ENCODE measurements at regions not wholly inside any gene's neighbourhood (a gene's known extent, or its start where the extent isn't known, plus 50 kb on each side); places are given as distances from the start of the nearest gene placed in this dataset.

DNA sequence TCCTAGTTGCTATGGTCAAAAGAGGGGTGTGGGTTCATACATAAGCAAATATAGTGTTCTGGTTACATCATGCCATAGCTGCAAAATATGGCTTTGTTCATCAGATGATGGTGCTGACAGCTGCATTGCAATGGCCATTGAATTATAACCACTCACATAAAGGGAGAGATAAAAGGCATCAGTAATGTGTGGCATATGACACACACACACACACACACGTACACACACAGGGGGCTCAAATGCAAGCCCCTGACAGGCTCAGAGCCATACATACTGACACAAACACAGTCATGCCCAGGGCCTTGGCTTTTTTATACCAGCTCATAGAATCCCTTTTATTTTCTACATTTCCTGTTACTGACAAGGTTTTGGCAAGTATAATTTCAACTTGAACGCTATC, 698.9 kb downstream of the BCL11B start:
- DNase-seq (ENCODE audit: low spot score): no peak

DNA sequence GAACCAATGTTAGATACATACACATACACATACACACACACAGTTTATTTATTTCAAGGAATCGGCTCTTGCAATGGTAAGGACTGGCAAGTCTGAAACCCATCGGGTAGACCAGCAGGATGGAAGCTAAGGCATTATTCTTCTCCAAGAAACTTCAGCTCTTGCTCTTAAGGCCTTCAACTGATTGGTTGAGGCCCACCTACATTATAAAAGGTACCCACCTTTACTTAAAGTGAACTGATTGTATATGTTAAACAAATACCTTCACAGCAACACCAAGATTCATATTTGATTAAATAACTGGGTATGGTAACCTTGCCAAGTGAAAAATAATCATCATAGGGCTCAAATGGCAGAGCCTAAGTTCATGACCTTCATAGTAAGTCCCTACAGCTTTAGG, 695.5 kb downstream of the BCL11B start:
- DNase-seq (ENCODE audit: low spot score): no peak

DNA sequence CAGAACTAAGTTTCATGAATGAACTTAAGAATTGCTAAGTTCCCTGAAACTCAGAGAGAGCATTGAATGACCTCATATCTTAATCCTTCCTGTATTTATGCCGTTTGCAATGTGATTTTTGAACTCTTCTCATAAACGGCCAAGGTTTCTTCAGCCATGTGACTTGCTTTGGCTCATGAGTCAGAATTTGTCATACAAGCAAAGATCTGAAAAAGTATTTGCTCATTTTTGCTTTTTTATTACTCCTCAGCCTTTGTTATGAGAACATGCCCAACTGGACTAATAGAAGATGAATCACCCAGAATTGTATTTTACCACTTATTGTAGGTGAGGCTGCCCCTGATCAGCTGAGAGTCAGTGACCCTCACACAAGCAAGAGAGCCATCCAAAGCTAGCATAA, 693.8 kb downstream of the BCL11B start:
- DNase-seq (ENCODE audit: low spot score): no peak

DNA sequence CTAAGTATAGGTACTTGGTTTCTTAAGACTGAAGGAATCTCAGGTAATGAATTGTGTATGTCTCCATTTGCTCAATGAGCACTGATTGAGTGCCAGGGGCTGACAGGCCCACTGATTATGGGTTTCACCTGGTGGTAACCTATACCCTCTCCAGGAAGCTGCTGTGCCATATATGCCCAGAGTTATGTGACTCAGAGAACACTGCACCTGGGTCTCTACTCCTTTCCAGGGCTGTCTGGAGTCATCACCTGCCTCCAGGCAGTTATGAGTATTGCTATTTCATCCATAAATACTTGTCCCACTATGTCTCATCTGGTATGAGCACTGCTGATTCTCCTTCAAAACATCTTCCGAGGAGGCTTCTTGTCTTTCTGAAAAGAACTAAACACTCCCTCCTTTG, 692.9 kb downstream of the BCL11B start:
- DNase-seq (ENCODE audit: low spot score): no peak

DNA sequence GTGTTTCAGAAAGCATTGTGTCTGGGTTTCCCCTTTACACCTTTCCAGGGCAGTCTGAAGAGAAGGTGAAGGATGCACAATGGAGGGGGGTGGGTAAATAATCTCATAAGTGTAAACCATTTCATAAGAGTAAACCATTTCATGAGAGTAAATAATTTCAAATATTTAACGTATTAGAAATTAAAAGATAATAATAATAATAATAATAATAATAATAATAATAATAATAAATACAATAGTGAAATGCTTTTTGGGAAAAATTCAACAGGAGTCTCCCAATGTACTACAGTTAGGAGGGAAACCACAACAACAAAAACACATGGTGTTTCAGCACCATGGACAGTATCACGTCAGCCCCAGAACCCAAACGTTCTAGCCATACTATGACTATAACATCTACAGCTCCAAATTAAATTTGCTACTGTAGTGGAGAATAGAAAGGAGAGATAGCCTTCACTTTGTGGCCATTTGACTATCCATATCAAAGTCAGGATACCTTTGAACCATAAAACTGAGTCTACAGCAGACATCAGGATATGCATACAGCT, 691.8 kb downstream of the BCL11B start:
- no peak for DNase-seq (ENCODE audit: low spot score)

DNA sequence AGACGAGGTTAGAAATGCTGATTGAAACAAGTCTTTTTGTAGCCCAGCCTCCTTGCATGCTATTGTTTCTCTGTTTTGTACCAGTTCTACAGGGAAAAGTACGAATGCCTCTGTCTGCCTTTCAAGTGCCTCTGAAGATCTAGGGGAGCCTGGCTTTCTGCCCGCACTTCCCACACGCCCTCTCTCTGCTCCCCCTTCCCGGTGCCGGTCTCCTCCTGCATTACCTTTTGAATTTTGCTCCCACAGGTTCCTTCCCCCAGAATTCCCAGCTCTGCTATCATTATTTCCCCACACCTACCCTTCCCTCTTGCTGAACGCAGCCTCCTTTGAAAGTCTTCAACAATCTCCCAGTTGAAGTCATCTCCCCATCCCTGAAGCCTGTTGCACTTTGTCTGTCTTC, 689.7 kb downstream of the BCL11B start:
- DNase-seq (ENCODE audit: low spot score): no peak

DNA sequence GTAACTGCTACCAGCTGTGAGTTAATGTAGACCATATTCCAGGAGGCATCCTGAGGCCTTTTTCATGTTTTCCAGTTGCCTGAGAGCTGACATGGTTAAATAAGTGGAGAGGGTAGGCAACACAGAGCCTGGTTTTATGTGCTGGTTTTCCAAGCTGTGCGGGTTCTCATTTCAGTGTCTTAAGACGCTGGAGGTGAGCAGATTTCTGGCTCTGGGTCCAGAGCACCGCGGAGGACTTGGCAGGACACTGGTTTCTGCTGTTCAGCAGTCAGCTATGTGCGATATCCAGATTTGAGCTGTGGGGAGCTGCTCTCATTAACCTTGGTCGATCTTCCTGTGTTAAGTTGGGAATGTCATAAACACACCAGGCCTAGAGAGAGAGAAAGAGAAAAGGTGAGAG, 680.8 kb downstream of the BCL11B start:
- no peak for DNase-seq (ENCODE audit: low spot score)

DNA sequence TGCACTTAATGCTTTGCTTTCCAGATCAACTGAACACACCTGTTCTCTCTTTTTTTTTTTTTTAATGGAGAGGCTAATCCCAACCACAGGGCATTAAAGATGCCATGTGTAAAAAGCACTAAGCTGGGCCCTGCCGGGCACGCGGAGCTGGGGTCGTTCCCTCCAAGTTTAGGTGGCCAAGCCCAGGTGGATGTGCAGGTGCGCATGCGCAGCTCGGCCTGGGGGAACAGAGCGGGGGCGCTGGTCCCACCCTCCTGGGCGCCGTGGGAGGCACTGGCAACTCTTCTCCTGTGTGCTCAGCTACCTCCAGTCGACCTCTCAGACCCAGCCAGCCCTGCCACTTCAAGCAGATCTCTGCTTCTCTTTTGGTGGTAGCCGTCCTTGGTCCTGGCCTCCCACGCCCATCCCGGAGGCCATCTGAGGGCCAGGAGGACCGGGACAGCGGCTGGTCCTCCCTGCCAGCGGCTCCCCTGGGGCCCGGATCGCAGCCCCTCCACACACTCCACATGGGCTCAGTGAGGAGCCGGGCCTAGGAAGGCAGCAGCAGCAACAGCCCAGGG, 679.3 kb downstream of the BCL11B start:
- DNase-seq (ENCODE audit: low spot score): no peak

DNA sequence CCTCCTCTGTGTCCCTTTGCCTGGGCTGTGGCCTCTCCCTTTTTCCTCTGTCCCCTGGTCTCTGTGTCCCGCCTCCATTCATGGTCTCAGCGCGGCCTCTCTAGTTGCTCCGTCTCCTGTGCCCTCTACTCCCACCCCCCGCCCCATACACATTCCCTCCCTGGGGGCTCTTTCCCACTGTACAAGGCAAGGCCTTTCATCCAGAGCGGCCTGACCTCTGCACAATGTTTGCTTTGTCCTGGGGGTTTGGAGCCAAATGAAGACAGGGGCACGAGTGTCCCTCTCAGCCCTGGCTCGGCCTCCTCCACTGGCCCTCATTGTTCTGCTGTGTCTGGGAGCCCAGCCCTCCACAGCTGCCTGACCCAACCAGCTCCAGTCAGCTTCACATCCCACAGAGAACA, 678.6 kb downstream of the BCL11B start:
- no peak for DNase-seq (ENCODE audit: low spot score)

DNA sequence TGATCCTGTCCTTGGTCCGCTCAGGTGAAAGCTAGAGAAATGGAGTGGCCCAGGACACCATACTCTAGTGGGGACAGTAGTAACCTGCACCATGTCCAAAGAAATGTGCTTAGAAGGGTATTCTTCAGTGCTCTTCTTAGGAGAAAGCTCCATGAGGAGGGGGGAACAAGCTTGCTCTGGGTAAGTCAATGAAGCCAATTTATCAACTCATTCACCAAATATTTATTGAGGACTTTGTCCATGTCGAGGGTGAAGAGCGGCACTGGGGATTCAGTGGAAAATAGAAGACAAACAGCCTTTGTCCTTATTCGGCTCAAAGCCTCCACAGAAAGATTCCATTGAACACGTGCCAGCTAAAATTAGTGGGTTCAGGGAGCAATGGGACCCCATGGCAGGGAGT, 677.8 kb downstream of the BCL11B start:
- DNase-seq (ENCODE audit: low spot score): no peak

DNA sequence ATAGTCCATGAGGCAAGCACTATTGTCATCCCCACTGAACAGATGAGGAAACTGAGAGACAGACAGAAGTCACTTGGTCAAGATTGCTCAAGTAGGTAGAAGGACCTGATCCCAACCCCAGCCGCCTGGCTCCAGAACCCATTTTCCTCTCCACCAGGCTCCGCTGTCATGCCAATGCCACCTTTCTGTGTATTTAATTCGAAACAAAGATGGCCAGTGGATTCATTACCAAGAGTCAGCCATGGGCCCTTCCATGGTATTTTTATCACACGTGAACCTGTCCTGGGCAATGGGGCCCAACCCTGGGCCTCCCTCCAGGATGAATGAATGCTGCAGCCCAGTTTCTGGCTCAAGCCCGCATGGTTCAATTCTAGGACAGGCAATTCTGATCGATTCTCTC, 673.4 kb downstream of the BCL11B start:
- DNase-seq (ENCODE audit: low spot score): no peak

DNA sequence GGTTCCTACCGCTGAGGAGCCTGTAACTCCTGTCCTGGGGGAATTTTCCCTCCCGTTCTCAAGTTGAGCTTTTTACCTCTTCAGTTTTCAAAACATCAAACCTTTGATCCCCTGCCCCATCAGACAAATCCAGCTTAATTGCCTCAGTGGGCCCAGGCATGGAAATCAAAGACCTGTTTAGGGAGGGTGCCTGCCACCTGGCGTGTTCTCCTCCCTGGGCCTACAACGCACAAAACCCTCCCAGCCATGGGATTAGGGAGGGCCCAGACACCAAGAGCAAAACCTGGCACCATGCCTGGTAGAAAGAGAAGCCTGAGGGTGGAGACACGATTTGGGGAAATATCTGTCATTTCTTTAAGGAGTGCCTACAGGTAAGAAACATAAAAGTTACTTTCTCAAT, 672.9 kb downstream of the BCL11B start:
- no peak for DNase-seq (ENCODE audit: low spot score)

DNA sequence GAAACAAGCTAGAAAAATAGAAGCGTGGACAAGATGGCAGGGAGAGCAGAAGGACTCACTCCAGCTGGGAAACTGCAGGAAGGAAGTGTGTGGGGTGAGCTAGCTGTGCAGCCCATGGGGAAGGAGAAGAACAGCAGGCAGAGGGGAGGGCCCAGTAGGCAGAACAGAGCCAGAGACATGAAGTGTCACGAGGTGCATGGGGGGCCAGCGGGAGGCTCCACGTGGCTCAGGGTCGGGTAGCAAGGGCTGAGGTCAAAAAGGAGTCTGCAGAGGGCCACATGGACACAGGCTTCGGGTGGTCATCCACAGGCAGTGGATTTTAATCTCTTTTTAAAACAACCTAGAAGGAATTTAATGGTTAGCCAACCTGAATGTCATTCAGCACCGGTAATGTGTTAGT, 669.0 kb downstream of the BCL11B start:
- no peak for DNase-seq (ENCODE audit: low spot score)

DNA sequence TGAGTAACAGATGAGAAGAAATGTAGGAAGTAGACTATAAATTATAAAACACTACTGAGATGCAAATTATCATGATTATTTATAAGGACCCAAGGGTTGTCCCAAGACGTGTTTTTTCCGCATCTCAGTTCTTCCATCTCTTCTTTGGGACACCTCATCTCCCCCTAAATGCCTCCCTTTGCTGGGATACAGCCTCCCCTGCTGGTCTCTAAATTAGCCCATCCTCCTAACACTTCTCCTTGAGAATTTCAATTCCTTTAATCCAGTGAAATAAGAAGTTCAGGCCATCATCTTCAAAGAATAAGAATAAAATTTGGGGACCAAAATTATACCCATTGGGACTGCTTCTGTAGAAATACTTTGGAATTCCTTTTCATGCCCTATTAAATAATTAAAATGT, 667.0 kb downstream of the BCL11B start:
- DNase-seq (ENCODE audit: low spot score): no peak

DNA sequence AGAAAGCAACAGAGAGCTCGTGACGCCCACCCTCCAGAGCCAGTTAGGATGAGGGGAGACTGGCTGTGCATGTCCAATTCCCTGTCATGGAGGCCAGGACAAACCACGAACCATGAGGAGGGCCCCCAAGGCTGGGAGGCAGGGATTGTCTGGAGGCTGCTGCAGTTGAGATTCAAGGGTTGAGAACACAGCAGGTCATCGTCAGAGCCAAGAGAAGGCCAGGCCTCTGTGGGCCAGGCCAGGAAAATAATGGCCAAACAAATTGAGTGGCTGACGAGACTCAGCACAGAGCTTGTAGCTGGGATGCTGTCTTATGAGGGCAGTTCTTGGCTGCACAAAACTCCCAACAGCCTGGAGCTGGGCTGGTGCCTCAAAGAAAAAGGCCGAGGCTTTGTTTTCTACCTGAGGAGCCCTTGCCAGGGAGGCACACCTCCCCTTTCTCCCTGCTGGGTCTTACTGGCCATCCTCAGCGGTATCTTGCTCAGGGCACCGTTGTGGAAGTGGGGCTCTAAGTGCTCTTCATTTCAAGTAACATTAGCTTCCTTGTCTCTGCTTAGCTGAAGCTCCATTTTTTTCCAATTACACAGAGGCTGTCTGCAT, 665.9 kb downstream of the BCL11B start:
- no peak for DNase-seq (ENCODE audit: low spot score)

DNA sequence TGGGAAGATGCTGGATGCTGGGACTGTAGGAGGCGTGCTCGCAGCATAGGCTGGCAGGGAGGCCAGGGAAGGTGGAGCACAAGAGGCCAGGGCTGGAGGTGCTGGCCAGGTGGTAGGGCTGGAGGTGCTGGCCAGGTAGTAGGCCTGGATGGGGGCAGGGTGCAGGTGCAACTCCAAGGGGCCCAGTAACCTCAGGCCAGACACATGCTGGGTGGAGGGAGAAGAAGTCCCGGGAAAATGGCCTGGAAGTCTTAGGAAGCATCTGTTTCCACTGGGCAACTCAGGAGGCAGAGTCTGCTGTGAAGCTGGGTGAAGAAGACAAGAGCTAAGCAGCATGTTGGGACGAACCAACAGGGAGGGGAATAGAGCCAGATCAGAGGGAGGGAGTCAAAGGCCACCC, 665.2 kb downstream of the BCL11B start:
- DNase-seq (ENCODE audit: low spot score): no peak

DNA sequence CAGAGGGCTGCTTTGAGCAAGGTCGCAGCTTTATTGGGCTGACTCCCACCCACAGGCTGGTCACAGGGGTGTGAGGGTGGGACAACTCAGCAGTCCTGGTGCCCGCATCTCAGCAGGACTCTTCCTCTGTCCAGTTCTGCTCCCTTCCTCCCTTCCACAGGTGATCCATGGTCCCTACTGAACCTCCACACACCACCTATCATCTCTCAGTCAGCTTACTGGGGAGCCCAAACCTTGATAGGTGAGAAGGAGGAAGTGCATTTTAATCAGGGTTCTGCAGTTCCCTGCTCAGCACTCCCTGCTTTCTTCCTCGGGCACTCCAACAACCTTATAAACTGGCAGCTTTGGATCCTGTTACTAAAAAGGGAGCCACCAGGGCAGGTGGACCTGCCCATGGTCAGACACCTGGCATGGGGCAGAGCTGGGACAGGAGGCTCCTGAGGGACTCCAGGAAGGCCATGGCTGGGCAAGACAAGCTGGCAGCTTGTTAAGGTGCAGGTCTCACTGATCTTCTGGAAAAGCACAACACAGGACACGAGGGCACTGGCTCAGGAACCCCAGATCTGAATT, 664.6 kb downstream of the BCL11B start:
- DNase-seq (ENCODE audit: low spot score): no peak

DNA sequence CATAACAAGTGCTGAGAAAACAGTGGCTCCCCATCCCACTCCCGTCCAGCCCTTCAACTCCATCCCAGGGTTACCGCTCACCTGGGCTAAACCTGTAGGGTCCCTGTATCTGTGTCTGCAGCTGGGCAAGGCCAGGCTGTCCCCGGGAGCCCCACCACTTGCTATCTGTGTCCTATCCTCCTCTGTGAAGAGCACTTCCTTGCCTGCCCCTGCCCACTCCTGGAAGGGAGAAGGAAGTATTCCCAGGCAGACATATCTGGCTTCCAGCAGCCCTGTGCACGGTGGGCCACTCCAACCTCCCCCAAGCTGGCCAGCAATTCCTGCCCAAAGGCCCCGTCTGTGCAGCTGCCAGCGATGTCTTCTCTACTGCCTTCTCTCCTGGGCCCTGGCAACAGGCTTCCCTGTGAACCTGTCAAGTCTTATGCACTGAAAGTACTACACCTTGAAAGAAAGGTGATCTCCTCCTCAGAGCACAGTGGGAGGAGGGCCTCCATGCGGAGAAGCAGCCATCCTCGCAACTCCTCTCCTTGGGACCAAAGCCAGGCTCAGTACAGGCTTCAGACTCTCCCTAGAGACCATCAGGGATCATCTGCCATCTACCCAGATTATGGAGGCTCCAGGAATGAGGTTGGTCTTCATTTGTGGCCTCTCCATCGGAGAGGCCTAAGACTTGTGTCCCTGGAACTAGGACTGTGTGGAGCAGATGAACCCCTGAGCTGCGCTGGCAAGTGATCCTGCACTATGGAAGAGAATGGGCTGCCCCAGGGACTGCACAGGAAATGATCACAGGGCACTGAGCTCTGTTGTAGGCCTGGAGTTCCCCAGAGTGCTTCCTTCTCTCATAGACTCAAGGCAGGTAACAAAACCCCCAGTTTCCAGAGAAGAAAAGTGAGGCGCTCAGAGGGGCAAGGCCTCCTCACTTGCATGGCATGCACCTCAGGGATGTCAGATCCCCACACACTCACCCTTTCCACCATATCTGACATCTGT, 663.6 kb downstream of the BCL11B start:
- no peak for DNase-seq (ENCODE audit: low spot score)

DNA sequence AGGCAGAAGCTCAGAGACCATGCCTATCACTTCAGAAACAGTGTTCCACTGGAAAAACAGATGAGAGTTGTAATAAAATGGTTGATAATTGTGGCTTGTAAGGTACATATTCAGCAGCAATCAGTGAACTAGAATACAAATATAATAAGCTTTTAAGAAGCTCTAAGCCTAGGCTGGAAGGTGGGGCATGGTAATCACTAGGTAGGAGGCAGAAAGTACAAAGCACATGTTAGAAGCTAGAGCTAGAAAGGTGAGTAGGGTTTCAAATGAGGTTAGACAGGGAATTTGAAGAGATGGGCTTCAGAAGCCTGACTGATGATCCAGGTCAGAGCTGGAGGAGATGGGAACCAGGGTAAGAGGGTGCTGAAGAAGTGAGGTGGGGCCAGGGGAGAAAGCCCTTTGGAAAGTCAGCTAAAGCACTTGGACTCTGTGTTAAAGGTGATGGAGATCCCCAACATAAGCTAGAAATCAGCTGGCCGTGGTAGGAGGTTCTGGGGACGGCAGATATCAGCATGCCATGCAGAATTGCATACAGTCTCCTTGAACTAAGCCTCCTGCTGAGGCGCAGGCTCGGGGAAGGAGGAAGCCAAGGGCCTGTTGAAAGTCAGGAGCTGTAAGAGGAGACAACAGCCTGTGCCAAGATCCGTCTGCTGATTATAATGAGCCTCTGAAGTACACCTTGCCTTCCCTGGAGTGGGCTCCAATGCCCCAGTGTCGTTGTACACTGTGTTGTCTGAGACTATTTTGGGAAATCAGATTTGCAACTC, 659.4 kb downstream of the BCL11B start:
- DNase-seq (ENCODE audit: low spot score): no peak

DNA sequence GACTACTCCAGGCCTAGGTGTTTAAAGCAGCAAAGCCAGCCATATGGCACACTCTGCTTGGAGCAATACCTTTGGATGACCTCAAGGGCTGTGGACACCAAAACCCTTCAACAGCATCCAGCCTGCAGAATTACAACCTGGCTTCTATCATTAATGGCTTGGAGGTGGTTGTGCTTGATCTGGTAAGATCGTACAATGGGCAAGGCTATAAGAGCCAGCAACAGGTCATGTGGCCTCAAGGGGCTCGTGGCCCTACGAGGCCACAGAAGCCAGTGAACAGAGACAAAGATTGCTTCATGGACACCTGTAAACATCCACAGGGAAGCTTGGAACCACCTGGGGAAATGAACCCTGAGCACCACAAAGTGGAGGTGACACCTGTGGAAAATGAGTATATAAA, 657.3 kb downstream of the BCL11B start:
- DNase-seq (ENCODE audit: low spot score): no peak

DNA sequence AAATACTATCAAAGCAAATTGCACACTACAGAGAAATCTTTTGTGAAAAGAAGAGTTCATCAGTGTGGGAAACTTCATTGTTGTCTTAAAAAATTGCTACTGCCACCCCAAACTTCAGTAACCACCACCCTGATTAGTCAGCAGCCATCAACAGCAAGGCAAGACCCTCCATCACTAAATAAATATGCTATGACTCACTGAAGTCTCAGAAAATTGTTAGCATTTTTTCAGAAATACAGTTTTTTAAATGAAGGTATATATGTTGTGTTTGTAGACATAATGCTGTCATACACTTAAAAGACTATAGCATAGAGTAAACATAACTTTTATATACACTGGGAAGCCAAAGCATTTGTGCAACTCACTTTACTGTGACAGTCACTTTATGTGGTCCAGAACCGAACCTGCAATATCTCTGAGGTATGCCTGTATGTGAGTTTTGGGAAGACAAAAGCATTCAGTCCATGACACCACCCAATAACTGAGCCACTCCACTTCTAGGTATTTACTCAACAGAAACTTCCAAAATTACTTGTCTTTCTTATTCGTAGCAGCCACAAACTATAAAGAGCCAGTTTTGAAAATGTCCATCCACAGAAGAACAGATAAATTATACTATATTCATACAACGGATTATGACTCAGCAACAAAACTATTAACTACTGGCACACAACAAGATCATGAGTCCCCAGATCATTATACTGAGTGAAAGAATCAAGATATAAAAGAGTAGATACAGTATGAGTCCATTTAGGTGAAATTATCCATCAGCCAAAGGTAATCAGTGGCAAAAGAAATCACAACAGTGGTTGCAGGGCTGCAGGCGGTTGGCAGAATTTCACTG, 649.6 kb downstream of the BCL11B start:
- DNase-seq (ENCODE audit: low spot score): no peak
